ENCODE measurements at regions not wholly inside any gene's neighbourhood (a gene's known extent, or its start where the extent isn't known, plus 50 kb on each side); places are given as distances from the start of the nearest gene placed in this dataset.
"Not testable (repeated sequence)": the region's sequence is repeated elsewhere in the genome, so short reads cannot be mapped to it uniquely, and the experiment has no call there.

- DNase-seq (ENCODE audit: low spot score) = no peak
These were observed 72.5 kb upstream of the MORC3 start for GRCh38 chr21:36247316-36248010.

- DNase-seq (ENCODE audit: low spot score) = no peak
These were observed 70.2 kb upstream of the MORC3 start for GRCh38 chr21:36249576-36250422.

GRCh38 chr21:36250423-36251075 is 69.4 kb upstream of the MORC3 start:
- DNase-seq (ENCODE audit: low spot score) = no peak

DNA sequence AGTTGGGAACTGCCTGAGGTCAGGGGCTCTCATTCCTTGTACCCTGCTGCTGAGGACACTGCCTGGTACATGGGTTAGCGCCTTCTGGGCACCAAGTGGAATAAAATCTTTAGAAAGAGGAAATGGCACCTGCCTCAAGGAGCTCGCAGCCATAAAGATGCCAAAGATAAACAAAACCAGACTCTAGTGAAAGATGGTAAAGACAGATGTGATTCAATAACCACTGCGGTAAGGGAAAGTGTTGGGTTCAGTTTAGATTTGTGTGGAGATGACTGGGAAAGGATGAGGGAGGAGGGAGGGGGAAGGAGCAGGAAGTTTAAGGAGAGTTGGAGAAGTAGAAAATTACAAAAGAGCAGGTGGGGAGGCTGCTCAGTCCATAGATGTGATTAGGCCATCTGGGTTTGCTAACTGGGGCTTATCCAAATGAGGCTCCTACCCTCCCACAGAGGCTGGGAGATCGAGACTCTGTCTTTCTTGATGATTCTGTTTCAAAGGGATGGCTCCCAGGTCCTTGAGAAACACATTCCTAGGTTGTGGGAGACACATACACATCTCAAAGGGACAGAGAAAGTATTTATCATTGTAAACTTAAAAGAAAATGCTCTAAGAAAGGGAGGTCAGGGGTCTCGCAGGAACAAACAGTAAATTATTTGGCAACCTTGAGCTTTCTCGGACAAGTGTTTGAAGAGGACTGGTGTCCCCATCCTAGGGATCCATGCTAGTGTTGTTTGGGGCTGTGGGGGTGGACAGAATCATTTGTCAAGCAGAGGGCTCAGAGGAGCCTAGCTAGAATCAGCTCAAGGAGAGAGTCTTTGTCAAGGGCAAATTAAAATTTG is 65.7 kb upstream of the MORC3 start:
- no peak for DNase-seq (ENCODE audit: low spot score)

- DNase-seq (ENCODE audit: low spot score) = no peak
These were observed 64.3 kb upstream of the MORC3 start for GRCh38 chr21:36255663-36256062.

GRCh38 chr21:36257657-36258056 is 62.3 kb upstream of the MORC3 start:
- DNase-seq (ENCODE audit: low spot score) = no peak

- peak; percentile 70 for DNase-seq (ENCODE audit: low spot score)
These were observed 59.8 kb upstream of the MORC3 start for GRCh38 chr21:36260030-36260787.

- DNase-seq (ENCODE audit: low spot score) = no peak
These were observed 59.2 kb upstream of the MORC3 start for GRCh38 chr21:36260802-36261201.

DNA sequence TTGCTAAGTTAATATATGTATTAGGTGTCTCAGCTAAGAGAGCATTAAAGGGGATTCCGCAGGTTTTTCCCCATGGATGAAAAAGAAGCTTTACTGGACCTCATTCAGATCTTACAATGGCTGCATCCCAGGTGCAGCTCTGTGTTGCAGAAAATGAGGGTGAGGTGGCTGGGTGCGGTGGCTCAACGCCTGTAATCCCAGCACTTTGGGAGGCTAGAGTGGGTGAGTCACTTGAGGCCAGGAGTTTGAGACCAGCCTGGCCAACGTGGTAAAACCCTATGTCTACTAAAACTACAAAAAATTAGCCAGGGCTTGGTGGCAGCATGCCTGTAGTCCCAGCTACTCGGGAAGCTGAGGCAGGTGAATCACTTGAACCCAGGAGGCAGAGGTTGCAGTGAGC is 58.5 kb upstream of the MORC3 start:
- no peak for DNase-seq (ENCODE audit: low spot score)

- no peak for DNase-seq (ENCODE audit: low spot score)
These were observed 56.2 kb upstream of the MORC3 start for GRCh38 chr21:36263797-36264196.

- DNase-seq (ENCODE audit: low spot score) = no peak
These were observed 54.6 kb upstream of the MORC3 start for GRCh38 chr21:36265431-36265830.

DNA sequence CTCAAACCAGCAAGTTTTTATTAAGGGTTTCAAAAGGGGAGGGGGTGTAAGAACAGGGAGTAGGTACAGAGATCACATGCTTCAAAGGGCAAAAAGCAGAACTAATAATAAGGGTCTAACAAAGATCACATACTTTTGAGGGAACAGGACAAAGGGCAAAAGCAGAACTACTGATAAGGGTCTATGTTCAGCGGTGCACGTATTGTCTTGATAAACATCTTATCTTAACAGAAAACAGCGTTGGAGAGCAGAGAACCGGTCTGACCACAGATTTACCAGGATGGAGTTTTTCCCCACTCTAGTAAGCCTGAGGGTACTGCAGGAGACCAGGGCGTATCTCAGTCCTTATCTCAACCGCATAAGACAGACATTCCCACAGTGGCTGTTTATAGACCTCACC is 52.2 kb upstream of the MORC3 start:
- DNase-seq (ENCODE audit: low spot score) = not testable (repeated sequence)

GRCh38 chr21:36268264-36268663 is 51.7 kb upstream of the MORC3 start:
- DNase-seq (ENCODE audit: low spot score) = not testable (repeated sequence)
